Neuron (in vitro differentiated cells): ENCODE measurements at regions not wholly inside any gene's neighbourhood (a gene's known extent, or its start where the extent isn't known, plus 50 kb on each side); places are given as distances from the start of the nearest gene placed in this dataset.

Experiments
- H2AFZ ChIP-seq: one replicate; pipeline ENCODE4 v1.6.1; 2013; ENCODE audit warnings: low read depth, mild to moderate bottlenecking, inconsistent platforms, low read length, moderate library complexity
- H3K27me3 ChIP-seq: one replicate; pipeline ENCODE4 v1.6.1; 2013; ENCODE audit warnings: low read length; ENCODE audit not compliant: insufficient read depth
- H3K36me3 ChIP-seq: one replicate; pipeline ENCODE4 v1.6.1; 2013; ENCODE audit warnings: low read length; ENCODE audit not compliant: insufficient read depth
- H3K4me1 ChIP-seq: one replicate; pipeline ENCODE4 v1.6.1; 2013; ENCODE audit warnings: low read length; ENCODE audit not compliant: insufficient read depth
- H3K4me3 ChIP-seq: 2 replicates; pipeline ENCODE4 v1.5.1; 2013; ENCODE audit warnings: mild to moderate bottlenecking, low read length, moderate library complexity
- H3K9me3 ChIP-seq: one replicate; pipeline ENCODE4 v1.6.1; 2013; ENCODE audit warnings: low read length

DNA sequence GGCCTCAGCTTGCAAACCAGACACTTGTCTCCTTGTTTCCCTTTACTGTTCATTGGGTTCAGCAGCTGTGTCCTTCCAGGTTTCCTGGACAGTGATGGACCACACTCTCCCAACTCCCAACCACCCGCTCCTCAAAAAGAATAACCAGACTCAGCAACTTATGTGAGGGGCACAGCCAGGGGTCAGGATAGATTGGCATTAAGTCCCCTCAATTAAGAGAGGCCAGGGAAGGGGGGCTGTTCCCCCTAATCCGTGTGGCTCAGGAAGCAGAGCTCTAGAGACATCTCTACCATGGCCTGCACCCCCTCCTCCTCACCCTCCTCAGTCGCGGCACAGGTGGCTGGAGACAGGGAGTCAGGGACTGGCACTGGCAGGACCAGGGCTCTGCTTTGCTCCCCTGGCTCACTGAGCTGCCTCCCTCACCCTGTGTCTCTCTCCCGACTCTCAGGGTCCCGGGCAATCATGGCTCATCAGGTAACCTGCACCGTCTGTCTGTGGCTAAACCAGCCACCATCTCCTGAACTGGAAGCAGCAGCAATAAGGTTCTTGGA lies 111.7 kb downstream of the ZNF280B start:
- no peaks in the 10 kb centered on the region for H3K36me3 ChIP-seq
- peaks cover 23% of the 10 kb centered on the region for H3K4me1 ChIP-seq
- peaks cover 6% of the 10 kb centered on the region for H3K27me3 ChIP-seq
- H3K4me3 ChIP-seq: no peak overlapping the region
- H3K9me3 ChIP-seq: peaks cover 6% of the 10 kb centered on the region
- H2AFZ ChIP-seq: no peak overlapping the region

- H3K9me3 ChIP-seq: peaks cover 1% of the 10 kb centered on the region
Measured at GRCh38 chr22:22397292-22397870, 111.2 kb downstream of the ZNF280B start.

GRCh38 chr22:22397875-22398524 lies 110.5 kb downstream of the ZNF280B start:
- Histone ChIP-seq H3K4me1 (peaks cover 23% of the 10 kb centered on the region), H3K4me3 (no peak overlapping the region), H3K9me3 (no peaks in the 10 kb centered on the region), H3K27me3 (peaks cover 6% of the 10 kb centered on the region), H2AFZ (no peak overlapping the region), H3K36me3 (no peaks in the 10 kb centered on the region)

More at GRCh38 chr22:22397292-22397870, 111.2 kb downstream of the ZNF280B start:
- Histone ChIP-seq H3K27me3 (peaks cover 6% of the 10 kb centered on the region), H3K4me3 (no peak overlapping the region), H3K36me3 (no peaks in the 10 kb centered on the region), H3K4me1 (peaks cover 23% of the 10 kb centered on the region), H2AFZ (no peak overlapping the region)

DNA sequence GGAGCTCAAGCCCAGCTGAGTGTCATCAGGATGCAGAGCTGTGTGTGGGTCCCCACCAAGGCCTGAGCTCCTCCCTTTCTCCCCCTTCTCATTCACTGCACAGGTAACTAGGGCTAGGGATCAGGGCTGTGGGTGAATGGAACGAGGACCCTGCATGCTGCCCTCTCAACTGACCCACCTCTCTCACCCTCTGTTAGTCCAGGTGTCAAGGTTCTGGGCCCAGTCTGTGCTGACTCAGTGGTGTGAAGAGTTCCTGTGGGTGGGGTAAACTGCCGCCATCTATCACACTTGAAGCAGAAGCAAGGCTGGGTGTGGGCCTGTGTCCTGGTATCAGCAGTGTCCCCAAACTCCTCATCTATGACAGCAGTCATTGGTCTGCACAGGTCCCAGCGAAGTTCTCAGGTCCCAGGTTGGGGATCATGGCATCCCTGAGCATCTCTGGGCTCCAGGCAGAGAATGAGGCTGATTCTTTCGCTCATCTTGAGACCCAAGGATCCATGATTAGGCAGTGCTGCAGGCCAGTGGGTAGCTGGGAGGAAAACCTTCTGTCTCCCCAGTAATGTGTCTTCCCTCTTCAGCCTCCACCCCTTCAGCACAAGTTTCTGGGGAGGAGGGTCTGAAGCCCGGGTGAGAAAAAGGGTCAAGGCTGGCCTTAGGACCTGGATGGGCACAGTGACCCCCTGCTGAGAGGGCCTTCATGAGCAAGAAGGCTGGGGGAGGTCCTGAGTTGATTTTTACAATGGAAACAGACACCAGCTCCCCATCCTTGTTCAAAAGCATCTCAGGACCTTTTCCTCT lies 109.8 kb downstream of the ZNF280B start:
- H3K36me3 ChIP-seq: no peaks in the 10 kb centered on the region
- H2AFZ ChIP-seq: no peak overlapping the region
- H3K4me1 ChIP-seq: peaks cover 23% of the 10 kb centered on the region
- H3K27me3 ChIP-seq: peaks cover 6% of the 10 kb centered on the region
- no peak overlapping the region for H3K4me3 ChIP-seq
- no peaks in the 10 kb centered on the region for H3K9me3 ChIP-seq

GRCh38 chr22:22400099-22400498 lies 108.4 kb downstream of the ZNF280B start:
- peaks cover 6% of the 10 kb centered on the region for H3K27me3 ChIP-seq
- H3K9me3 ChIP-seq: no peaks in the 10 kb centered on the region
- no peak overlapping the region for H3K4me3 ChIP-seq
- H3K36me3 ChIP-seq: no peaks in the 10 kb centered on the region
- H2AFZ ChIP-seq: no peak overlapping the region
- peaks cover 18% of the 10 kb centered on the region for H3K4me1 ChIP-seq

DNA sequence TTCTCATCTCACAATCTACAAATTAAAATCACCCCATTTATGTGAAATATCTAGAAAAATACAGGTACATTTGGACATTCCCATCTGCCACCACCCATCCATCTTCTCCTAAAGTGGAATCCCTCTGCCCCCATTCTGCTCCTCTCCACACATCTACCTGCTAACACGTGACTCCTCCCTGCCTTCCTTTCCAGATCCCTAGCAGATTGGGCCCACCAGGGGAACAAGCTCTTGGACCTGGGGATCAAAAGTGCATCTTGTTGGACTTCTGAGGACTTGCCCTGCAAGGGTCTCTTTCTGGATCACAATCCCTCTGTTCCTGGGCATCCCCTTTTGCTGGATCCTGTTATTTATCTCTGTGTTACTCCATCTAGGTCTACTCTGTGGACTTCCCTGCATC lies 107.6 kb downstream of the ZNF280B start:
- no peak overlapping the region for H2AFZ ChIP-seq
- H3K36me3 ChIP-seq: no peaks in the 10 kb centered on the region
- H3K27me3 ChIP-seq: peaks cover 6% of the 10 kb centered on the region
- no peaks in the 10 kb centered on the region for H3K9me3 ChIP-seq
- no peak overlapping the region for H3K4me3 ChIP-seq
- peaks cover 17% of the 10 kb centered on the region for H3K4me1 ChIP-seq

- peaks cover 7% of the 10 kb centered on the region for H3K27me3 ChIP-seq
- peaks cover 15% of the 10 kb centered on the region for H3K4me1 ChIP-seq
- no peaks in the 10 kb centered on the region for H3K9me3 ChIP-seq
- no peak overlapping the region for H3K4me3 ChIP-seq
- no peak overlapping the region for H2AFZ ChIP-seq
- no peaks in the 10 kb centered on the region for H3K36me3 ChIP-seq
Measured at GRCh38 chr22:22401381-22401780, 107.2 kb downstream of the ZNF280B start.

DNA sequence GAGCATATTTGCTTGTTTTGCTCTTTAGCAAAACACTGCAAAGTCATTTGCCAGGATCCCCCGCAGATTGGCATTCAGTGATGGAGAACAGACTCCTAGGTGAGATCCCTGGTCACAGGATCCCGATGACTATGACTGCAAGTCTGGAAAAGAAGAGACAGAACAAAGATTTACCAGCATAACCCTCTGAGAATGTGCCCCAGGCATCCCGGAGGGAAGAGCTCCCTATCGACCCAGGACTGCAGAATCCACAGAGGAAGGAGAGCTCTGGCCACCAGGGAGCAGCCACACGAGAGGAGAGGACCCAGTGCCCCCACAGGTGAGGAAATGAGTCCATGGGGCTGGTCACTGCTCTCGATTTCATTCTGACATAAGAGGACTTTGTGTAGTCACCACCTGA lies 105.2 kb downstream of the ZNF280B start:
- Histone ChIP-seq H3K4me1 (no peaks in the 10 kb centered on the region), H2AFZ (no peak overlapping the region), H3K27me3 (peaks cover 10% of the 10 kb centered on the region)

DNA sequence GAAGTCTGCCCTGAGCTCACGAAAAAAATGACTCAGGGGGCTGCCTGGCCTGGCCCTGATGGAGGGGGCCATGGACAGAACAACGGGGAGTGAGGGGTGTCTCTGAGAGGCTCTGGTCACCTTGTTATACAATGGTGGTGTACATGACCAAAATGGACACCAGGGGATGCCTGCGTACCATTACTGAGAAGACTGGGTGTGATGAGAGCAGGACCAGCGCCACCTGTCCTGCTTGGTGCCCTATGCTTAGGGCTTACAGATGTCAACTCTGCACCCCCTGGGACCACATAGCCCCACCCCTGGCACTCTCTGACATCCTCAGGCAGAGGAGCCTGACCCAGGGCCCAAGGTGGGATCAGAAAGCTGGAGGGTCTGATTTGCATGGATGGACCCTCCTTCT lies 104.8 kb downstream of the ZNF280B start:
- no peaks in the 10 kb centered on the region for H3K4me1 ChIP-seq
- H3K36me3 ChIP-seq: no peaks in the 10 kb centered on the region
- H3K9me3 ChIP-seq: no peaks in the 10 kb centered on the region
- peaks cover 12% of the 10 kb centered on the region for H3K27me3 ChIP-seq
- no peak overlapping the region for H2AFZ ChIP-seq
- no peak overlapping the region for H3K4me3 ChIP-seq

More for the DNA sequence above, 105.2 kb downstream of the ZNF280B start:
- H3K9me3 ChIP-seq: no peaks in the 10 kb centered on the region
- no peak overlapping the region for H3K4me3 ChIP-seq
- no peaks in the 10 kb centered on the region for H3K36me3 ChIP-seq

DNA sequence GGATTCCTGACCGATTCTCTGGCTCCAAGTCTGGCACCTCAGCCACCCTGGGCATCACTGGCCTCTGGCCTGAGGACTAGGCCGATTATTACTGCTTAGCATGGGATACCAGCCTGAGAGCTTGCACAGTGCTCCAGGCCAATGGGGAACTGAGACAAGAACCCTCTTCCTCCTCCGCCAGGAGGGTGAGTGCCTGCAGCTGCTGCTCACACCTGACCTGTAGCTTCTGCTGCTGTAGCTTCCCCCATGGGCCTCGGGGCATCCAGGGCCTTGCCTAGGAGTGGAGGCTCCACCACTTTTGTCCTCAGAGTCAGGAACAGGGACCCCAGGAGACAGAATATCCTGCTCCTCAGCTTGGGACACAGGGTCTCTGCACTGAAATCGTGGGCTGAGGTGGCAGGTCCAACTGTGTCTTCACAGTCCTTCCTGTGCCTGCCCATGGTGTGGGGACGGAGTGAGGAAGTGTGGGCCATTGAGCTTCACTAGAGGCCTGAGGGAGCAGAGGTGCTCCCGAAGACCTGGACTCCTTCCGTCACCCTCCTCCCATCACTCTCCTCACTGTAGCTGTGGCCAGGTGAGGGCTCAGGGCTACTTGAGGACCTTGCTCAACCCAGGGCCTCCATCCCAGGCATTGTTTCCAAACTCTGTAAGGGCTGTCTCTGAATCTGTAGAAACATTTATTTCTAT lies 103.8 kb downstream of the ZNF280B start:
- Histone ChIP-seq H3K4me1 (no peaks in the 10 kb centered on the region), H2AFZ (no peak overlapping the region), H3K9me3 (no peaks in the 10 kb centered on the region), H3K4me3 (no peak overlapping the region), H3K36me3 (no peaks in the 10 kb centered on the region), H3K27me3 (peaks cover 12% of the 10 kb centered on the region)

DNA sequence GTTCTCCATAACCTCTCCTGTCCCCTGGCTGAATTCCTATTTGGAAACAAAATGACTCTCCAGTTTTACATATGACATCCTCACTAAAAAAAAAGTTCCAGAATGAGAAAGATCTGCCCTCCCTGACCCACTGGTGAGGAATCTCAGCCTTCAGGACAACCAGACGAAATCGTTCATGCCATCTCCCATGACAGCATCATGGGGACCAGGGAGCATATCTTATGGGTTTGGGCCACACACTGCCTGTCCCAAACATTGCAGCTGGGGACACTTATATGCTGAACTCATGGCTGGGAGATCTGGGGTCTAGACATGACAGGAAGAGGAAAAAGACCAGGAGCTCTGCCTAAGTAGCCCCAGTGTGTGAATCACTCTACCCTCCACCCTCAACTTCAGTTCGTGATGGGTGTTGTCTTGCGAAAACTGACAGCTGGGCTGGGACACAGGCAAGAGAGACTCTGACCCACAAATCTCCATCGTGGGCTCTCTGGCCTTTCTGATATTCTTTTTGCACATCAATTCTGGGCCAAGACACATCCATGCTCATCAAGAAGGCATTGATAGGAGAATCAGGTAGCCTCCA lies 102.0 kb downstream of the ZNF280B start:
- H3K9me3 ChIP-seq: no peaks in the 10 kb centered on the region
- no peak overlapping the region for H2AFZ ChIP-seq
- peaks cover 7% of the 10 kb centered on the region for H3K27me3 ChIP-seq

GRCh38 chr22:22407061-22407460 lies 101.5 kb downstream of the ZNF280B start:
- no peaks in the 10 kb centered on the region for H3K9me3 ChIP-seq
- H3K27me3 ChIP-seq: peaks cover 6% of the 10 kb centered on the region
- no peak overlapping the region for H3K4me3 ChIP-seq
- no peak overlapping the region for H2AFZ ChIP-seq
- no peaks in the 10 kb centered on the region for H3K4me1 ChIP-seq
- H3K36me3 ChIP-seq: no peaks in the 10 kb centered on the region

More for the DNA sequence above, 102.0 kb downstream of the ZNF280B start:
- no peaks in the 10 kb centered on the region for H3K36me3 ChIP-seq
- H3K4me1 ChIP-seq: no peaks in the 10 kb centered on the region
- no peak overlapping the region for H3K4me3 ChIP-seq
